Panc1 (cell line): ENCODE measurements at regions not wholly inside any gene's neighbourhood (a gene's known extent, or its start where the extent isn't known, plus 50 kb on each side); places are given as distances from the start of the nearest gene placed in this dataset.
"Not testable (repeated sequence)": the region's sequence is repeated elsewhere in the genome, so short reads cannot be mapped to it uniquely, and the experiment has no call there.

Experiments
- ATAC-seq: fragments of 200-7000 bp; cut with Tn5 transposase; 2 replicates; pipeline ENCODE4 v1.9.1; 2020; ENCODE audit warnings: mild to moderate bottlenecking, moderate library complexity
- BruUV-seq: library from RNA; stranded (reverse); fragments of 400-500 nt; replicated peaks from 2 replicates; lab custom pipeline; 2021; lab: Mats Ljungman, UMichigan
- CTCF ChIA-PET: fragments of 300-600 bp; sonication (Branson Sonifier 250); formaldehyde crosslinking; loops from one replicate; lab custom pipeline; 2022; ENCODE audit warnings: antibody characterized with exemption; lab: Charles Lee
- POLR2A ChIA-PET: fragments of 300-600 bp; sonication (Branson Sonifier 250); formaldehyde crosslinking; loops from one replicate; lab custom pipeline; 2022; ENCODE audit warnings: antibody characterized with exemption; lab: Charles Lee
- DNase-seq: peaks from one replicate; pipeline ENCODE4 v3.0.0-alpha.2; 2010; ENCODE audit warnings: low read depth, low spot score
- H3K27ac ChIP-seq: 2 replicates; pipeline ENCODE4 v1.5.1; 2011; ENCODE audit warnings: mild to moderate bottlenecking, low read length, inconsistent platforms
- H3K27me3 ChIP-seq: fragments of 200-500 bp; sonication (Bioruptor generic); 2 replicates; pipeline ENCODE4 v1.6.0; 2014; ENCODE audit warnings: low read length, inconsistent platforms; ENCODE audit not compliant: control insufficient read depth, insufficient read depth
- H3K36me3 ChIP-seq: fragments of 200-500 bp; sonication (Bioruptor generic); 2 replicates; pipeline ENCODE4 v1.5.1; 2014; ENCODE audit warnings: inconsistent platforms, mild to moderate bottlenecking, low read length, moderate library complexity; ENCODE audit not compliant: control insufficient read depth, insufficient read depth
- H3K4me1 ChIP-seq: 2 replicates; pipeline ENCODE4 v1.5.1; 2011; ENCODE audit warnings: inconsistent platforms, mild to moderate bottlenecking, low read length, moderate library complexity; ENCODE audit not compliant: control insufficient read depth, insufficient read depth
- H3K4me3 ChIP-seq, 2 experiments: 2 replicates each; pipeline ENCODE4 v1.5.1; 2011 to 2012; ENCODE audit warnings: low read depth in 2 of 2, low read length in 2 of 2, mild to moderate bottlenecking in 2 of 2, inconsistent platforms in 1 of 2, moderate library complexity in 1 of 2
- H3K9me3 ChIP-seq: fragments of 200-500 bp; sonication (Bioruptor generic); 2 replicates; pipeline ENCODE4 v1.5.1; 2014; ENCODE audit warnings: low read depth, mild to moderate bottlenecking, inconsistent platforms, low read length, moderate library complexity; ENCODE audit not compliant: control insufficient read depth, insufficient read depth
- CTCF ChIP-seq: fragments of 450-650 bp; IDR thresholded peaks from 2 replicates; pipeline ENCODE4 v1.5.1; 2017; ENCODE audit warnings: mild to moderate bottlenecking
- POLR2AphosphoS5 ChIP-seq: IDR thresholded peaks from 2 replicates; pipeline ENCODE4 v1.6.1; 2012; ENCODE audit warnings: mild to moderate bottlenecking, low read depth, low read length, moderate library complexity
- REST ChIP-seq, 2 experiments: IDR thresholded peaks; 2 replicates each; pipeline ENCODE4 v1.6.1; 2011 to 2012; ENCODE audit warnings: low read depth in 2 of 2, control low read depth in 1 of 2, low read length in 1 of 2, mild to moderate bottlenecking in 1 of 2, moderate library complexity in 1 of 2; ENCODE audit not compliant: insufficient read depth in 1 of 2
- SIN3A ChIP-seq: IDR thresholded peaks from 2 replicates; pipeline ENCODE4 v1.6.1; 2012; ENCODE audit warnings: low read depth, mild to moderate bottlenecking, low read length, moderate library complexity, borderline replicate concordance; ENCODE audit not compliant: insufficient read depth
- TCF7L2 ChIP-seq: IDR thresholded peaks from 2 replicates; pipeline ENCODE4 v1.6.1; 2011; ENCODE audit warnings: mild to moderate bottlenecking, low read depth, low read length, inconsistent platforms
- in situ Hi-C: cut with HindIII; loops from 2 replicates; pipeline ENCODE4 v1.10.0; 2016; ENCODE audit warnings: low sequenced_read_pairs, low pct_unique_long_range_greater_than_20kb
- intact Hi-C: fragments of 100-400 bp; cut with micrococcal nuclease; formaldehyde crosslinking; loops from one replicate; pipeline ENCODE4 v1.10.0; 2022; ENCODE audit not compliant: unreplicated experiment

GRCh38 chrX:114006664-114007063, 577.2 kb upstream of the HTR2C start:
- no peaks in the 10 kb centered on the region for H3K4me1 ChIP-seq
- DNase-seq, result no peak
- POLR2A ChIA-PET, result no interaction called here
- intact Hi-C loops (no loop called here), in situ Hi-C loops (no loop called here)
- TF ChIP-seq TCF7L2 (no peak), SIN3A (no peak), CTCF (no peak), REST (IDR thresholded peaks at IDR 0.05; ENCODE audit: insufficient read depth in 1 of 2, low read depth in 2 of 2, low read length in 1 of 2) (no peak), POLR2AphosphoS5 (no peak)
- ATAC-seq, result no peak
- BruUV-seq, result no TSS peak
- H3K27me3 ChIP-seq, result no peaks in the 10 kb centered on the region
- no peak overlapping the region for H3K27ac ChIP-seq
- no peaks in the 10 kb centered on the region for H3K36me3 ChIP-seq
- H3K4me3 ChIP-seq, result no peak overlapping the region
- no peaks in the 10 kb centered on the region for H3K9me3 ChIP-seq
- CTCF ChIA-PET, result no interaction called here

- no peak overlapping the region for H3K4me3 ChIP-seq
- no peaks in the 10 kb centered on the region for H3K36me3 ChIP-seq
- intact Hi-C loops, result no loop called here
- no TSS peak for BruUV-seq
- in situ Hi-C loops, result no loop called here
- no peak for DNase-seq
- TF ChIP-seq SIN3A (no peak), TCF7L2 (no peak), POLR2AphosphoS5 (no peak), CTCF (no peak)
- H3K27me3 ChIP-seq, result no peaks in the 10 kb centered on the region
- no peak overlapping the region for H3K27ac ChIP-seq
- no peaks in the 10 kb centered on the region for H3K9me3 ChIP-seq
- ChIA-PET POLR2A (no interaction called here), CTCF (no interaction called here)
- ATAC-seq, result no peak
- H3K4me1 ChIP-seq, result no peaks in the 10 kb centered on the region
These were observed 587.1 kb upstream of the HTR2C start for GRCh38 chrX:113996781-113997180.

GRCh38 chrX:113991720-113992119, 592.2 kb upstream of the HTR2C start:
- H3K4me3 ChIP-seq, intact Hi-C loops, DNase-seq, H3K9me3 ChIP-seq, POLR2A ChIA-PET, in situ Hi-C loops, H3K36me3 ChIP-seq, H3K4me1 ChIP-seq, H3K27me3 ChIP-seq, H3K27ac ChIP-seq, ATAC-seq, BruUV-seq, CTCF ChIA-PET: not testable (repeated sequence)

- POLR2A ChIA-PET, H3K36me3 ChIP-seq, H3K9me3 ChIP-seq, H3K27me3 ChIP-seq, CTCF ChIA-PET, ATAC-seq, H3K4me1 ChIP-seq, in situ Hi-C loops, DNase-seq, H3K4me3 ChIP-seq, BruUV-seq, intact Hi-C loops, H3K27ac ChIP-seq: not testable (repeated sequence)
These were observed 593.2 kb upstream of the HTR2C start for GRCh38 chrX:113990669-113991068.

GRCh38 chrX:113988315-113988935, 595.5 kb upstream of the HTR2C start:
- H3K4me3 ChIP-seq, BruUV-seq: not testable (repeated sequence)

More at GRCh38 chrX:113988315-113988935, 595.5 kb upstream of the HTR2C start:
- H3K36me3 ChIP-seq, in situ Hi-C loops, H3K4me1 ChIP-seq, POLR2A ChIA-PET, DNase-seq, intact Hi-C loops, H3K9me3 ChIP-seq, H3K27ac ChIP-seq, H3K27me3 ChIP-seq, CTCF ChIA-PET, ATAC-seq: not testable (repeated sequence)
